GM23338 (cell line): ENCODE measurements at regions not wholly inside any gene's neighbourhood (a gene's known extent, or its start where the extent isn't known, plus 50 kb on each side); places are given as distances from the start of the nearest gene placed in this dataset.

Experiments used
- ATAC-seq: fragments of 200-7000 bp; cut with Tn5 transposase; 3 replicates; pipeline ENCODE4 v1.9.1; 2020
- DNase-seq: peaks from one replicate; pipeline ENCODE4 v3.0.0-alpha.2; 2015; ENCODE audit warnings: low spot score
- H2AFZ ChIP-seq: fragments of 200-600 bp; sonication (generic); 2 replicates; pipeline ENCODE4 v1.8.0; 2016; ENCODE audit warnings: antibody characterized with exemption, mild to moderate bottlenecking, moderate library complexity
- H3F3A ChIP-seq: fragments of 200-600 bp; sonication (generic); replicated peaks from 2 replicates; pipeline ENCODE4 v1.8.0; 2017; ENCODE audit warnings: antibody characterized with exemption, mixed run types, low read depth
- H3K27ac ChIP-seq: fragments of 200-600 bp; sonication (generic); 2 replicates; pipeline ENCODE4 v1.6.1; 2016; ENCODE audit warnings: low read depth
- H3K27me3 ChIP-seq: fragments of 200-600 bp; sonication (generic); 2 replicates; pipeline ENCODE4 v1.8.0; 2016; ENCODE audit warnings: mild to moderate bottlenecking, mixed run types, moderate library complexity; ENCODE audit not compliant: insufficient read depth
- H3K36me3 ChIP-seq: fragments of 200-600 bp; sonication (generic); 2 replicates; pipeline ENCODE4 v1.8.0; 2016; ENCODE audit warnings: mild to moderate bottlenecking; ENCODE audit not compliant: insufficient read depth
- H3K4me1 ChIP-seq: fragments of 200-600 bp; sonication (generic); 2 replicates; pipeline ENCODE4 v1.8.0; 2016; ENCODE audit warnings: mild to moderate bottlenecking, moderate library complexity; ENCODE audit not compliant: insufficient read depth
- H3K4me2 ChIP-seq: fragments of 200-600 bp; sonication (generic); 2 replicates; pipeline ENCODE4 v1.7.1; 2017; ENCODE audit warnings: mixed run types
- H3K4me3 ChIP-seq: fragments of 200-600 bp; sonication (generic); 2 replicates; pipeline ENCODE4 v1.6.1; 2016; ENCODE audit warnings: mixed run types
- H3K79me2 ChIP-seq: fragments of 200-600 bp; sonication (generic); replicated peaks from 2 replicates; pipeline ENCODE4 v1.8.0; 2017; ENCODE audit warnings: mild to moderate bottlenecking; ENCODE audit not compliant: insufficient read depth
- H3K9me2 ChIP-seq: fragments of 200-600 bp; sonication (generic); 2 replicates; pipeline ENCODE4 v1.8.0; 2017; ENCODE audit not compliant: insufficient read depth
- H4K20me1 ChIP-seq: fragments of 200-600 bp; sonication (generic); replicated peaks from 2 replicates; pipeline ENCODE4 v1.8.0; 2017; ENCODE audit warnings: mild to moderate bottlenecking; ENCODE audit not compliant: insufficient read depth
- H3K27ac Mint-ChIP-seq: 2 replicates; pipeline ENCODE4 v1.8.0; 2020; ENCODE audit warnings: inconsistent platforms, mild to moderate bottlenecking, moderate library complexity, mixed read lengths
- H3K27me3 Mint-ChIP-seq: 3 replicates; pipeline ENCODE4 v1.8.0; 2022; ENCODE audit warnings: low read depth, mild to moderate bottlenecking, moderate library complexity, mixed read lengths, inconsistent platforms; ENCODE audit not compliant: insufficient read depth, poor library complexity
- H3K36me3 Mint-ChIP-seq: 3 replicates; pipeline ENCODE4 v1.8.0; 2021; ENCODE audit warnings: low read depth, mild to moderate bottlenecking, inconsistent platforms, moderate library complexity, mixed read lengths
- H3K4me1 Mint-ChIP-seq: 3 replicates; pipeline ENCODE4 v1.8.0; 2020; ENCODE audit warnings: mild to moderate bottlenecking, inconsistent platforms, mixed read lengths
- H3K4me3 Mint-ChIP-seq: 3 replicates; pipeline ENCODE4 v1.8.0; 2021; ENCODE audit warnings: moderate library complexity, mild to moderate bottlenecking, inconsistent platforms, mixed read lengths
- H3K9me3 Mint-ChIP-seq: 3 replicates; pipeline ENCODE4 v1.8.0; 2020; ENCODE audit warnings: moderate library complexity, mild to moderate bottlenecking, inconsistent platforms, mixed read lengths
- EZH2phosphoT487 ChIP-seq: fragments of 200-600 bp; sonication (generic); IDR thresholded peaks from one replicate; pipeline ENCODE4 v1.8.1; 2018; ENCODE audit warnings: antibody characterized with exemption; ENCODE audit not compliant: unreplicated experiment
- JUNB ChIP-seq: IDR thresholded peaks from one replicate; pipeline ENCODE4 v1.6.1; 2016; ENCODE audit warnings: antibody characterized with exemption; ENCODE audit not compliant: unreplicated experiment
- NANOG ChIP-seq: IDR thresholded peaks from 2 replicates; pipeline ENCODE4 v1.6.1; 2016; ENCODE audit warnings: antibody characterized with exemption, borderline replicate concordance
- POLR2AphosphoS5 ChIP-seq: IDR thresholded peaks from 2 replicates; pipeline ENCODE4 v1.6.1; 2016; ENCODE audit warnings: antibody characterized with exemption, low read depth
- STAT1 ChIP-seq: IDR thresholded peaks from one replicate; pipeline ENCODE4 v1.6.1; 2016; ENCODE audit warnings: antibody characterized with exemption; ENCODE audit not compliant: unreplicated experiment
- TF ChIP-seq, protein P1 (sequence below): IDR thresholded peaks from one replicate; pipeline ENCODE4 v1.6.1; 2018; ENCODE audit warnings: antibody characterized with exemption; ENCODE audit not compliant: unreplicated experiment
- TF ChIP-seq, protein P2 (sequence below), 2 experiments: fragments of 200-600 bp in 1 of 2; sonication (generic) in 1 of 2; conservative IDR thresholded peaks; 2 replicates each; pipeline versions ENCODE4 v1.5.1 to v1.6.1; 2016 to 2017; ENCODE audit warnings: antibody characterized with exemption in 2 of 2, low read depth in 2 of 2, mild to moderate bottlenecking in 2 of 2, moderate library complexity in 1 of 2
- TF ChIP-seq, protein P3 (sequence below): IDR thresholded peaks from 2 replicates; pipeline ENCODE4 v1.6.1; 2016; ENCODE audit warnings: antibody characterized with exemption

DNA sequence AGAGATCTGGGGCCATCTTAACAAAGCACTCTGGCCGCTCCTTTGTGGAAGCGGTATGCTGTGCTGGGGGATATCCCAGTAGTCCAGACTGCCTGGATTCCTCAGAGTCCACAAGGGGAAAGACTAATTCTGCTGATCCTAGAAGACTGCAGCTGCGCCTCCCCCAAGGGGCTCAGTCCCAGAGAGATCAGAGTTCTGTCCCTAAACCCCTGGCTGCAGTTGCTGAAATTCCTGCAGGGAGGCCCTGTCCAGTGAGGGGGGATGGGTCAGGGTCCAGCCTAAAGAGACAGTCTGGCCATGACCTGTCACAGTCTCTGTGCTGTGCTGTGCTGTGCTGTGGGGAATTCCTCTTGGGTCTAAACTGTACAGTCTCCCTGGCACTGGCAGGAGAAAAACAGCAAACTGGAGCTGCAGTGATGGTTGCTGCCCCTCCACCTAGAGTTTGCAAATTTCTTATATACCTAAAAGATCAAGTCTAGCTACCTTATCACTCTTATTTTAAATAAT, 575.1 kb upstream of the UBE2E2 start (continued):
- TF ChIP-seq JUNB, result no peak
- TF ChIP-seq STAT1, result no peak
- TF ChIP-seq, protein P1, sequence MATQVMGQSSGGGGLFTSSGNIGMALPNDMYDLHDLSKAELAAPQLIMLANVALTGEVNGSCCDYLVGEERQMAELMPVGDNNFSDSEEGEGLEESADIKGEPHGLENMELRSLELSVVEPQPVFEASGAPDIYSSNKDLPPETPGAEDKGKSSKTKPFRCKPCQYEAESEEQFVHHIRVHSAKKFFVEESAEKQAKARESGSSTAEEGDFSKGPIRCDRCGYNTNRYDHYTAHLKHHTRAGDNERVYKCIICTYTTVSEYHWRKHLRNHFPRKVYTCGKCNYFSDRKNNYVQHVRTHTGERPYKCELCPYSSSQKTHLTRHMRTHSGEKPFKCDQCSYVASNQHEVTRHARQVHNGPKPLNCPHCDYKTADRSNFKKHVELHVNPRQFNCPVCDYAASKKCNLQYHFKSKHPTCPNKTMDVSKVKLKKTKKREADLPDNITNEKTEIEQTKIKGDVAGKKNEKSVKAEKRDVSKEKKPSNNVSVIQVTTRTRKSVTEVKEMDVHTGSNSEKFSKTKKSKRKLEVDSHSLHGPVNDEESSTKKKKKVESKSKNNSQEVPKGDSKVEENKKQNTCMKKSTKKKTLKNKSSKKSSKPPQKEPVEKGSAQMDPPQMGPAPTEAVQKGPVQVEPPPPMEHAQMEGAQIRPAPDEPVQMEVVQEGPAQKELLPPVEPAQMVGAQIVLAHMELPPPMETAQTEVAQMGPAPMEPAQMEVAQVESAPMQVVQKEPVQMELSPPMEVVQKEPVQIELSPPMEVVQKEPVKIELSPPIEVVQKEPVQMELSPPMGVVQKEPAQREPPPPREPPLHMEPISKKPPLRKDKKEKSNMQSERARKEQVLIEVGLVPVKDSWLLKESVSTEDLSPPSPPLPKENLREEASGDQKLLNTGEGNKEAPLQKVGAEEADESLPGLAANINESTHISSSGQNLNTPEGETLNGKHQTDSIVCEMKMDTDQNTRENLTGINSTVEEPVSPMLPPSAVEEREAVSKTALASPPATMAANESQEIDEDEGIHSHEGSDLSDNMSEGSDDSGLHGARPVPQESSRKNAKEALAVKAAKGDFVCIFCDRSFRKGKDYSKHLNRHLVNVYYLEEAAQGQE, result no peak
- TF ChIP-seq, protein P2, sequence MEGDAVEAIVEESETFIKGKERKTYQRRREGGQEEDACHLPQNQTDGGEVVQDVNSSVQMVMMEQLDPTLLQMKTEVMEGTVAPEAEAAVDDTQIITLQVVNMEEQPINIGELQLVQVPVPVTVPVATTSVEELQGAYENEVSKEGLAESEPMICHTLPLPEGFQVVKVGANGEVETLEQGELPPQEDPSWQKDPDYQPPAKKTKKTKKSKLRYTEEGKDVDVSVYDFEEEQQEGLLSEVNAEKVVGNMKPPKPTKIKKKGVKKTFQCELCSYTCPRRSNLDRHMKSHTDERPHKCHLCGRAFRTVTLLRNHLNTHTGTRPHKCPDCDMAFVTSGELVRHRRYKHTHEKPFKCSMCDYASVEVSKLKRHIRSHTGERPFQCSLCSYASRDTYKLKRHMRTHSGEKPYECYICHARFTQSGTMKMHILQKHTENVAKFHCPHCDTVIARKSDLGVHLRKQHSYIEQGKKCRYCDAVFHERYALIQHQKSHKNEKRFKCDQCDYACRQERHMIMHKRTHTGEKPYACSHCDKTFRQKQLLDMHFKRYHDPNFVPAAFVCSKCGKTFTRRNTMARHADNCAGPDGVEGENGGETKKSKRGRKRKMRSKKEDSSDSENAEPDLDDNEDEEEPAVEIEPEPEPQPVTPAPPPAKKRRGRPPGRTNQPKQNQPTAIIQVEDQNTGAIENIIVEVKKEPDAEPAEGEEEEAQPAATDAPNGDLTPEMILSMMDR (conservative IDR thresholded peaks at IDR 0.05; ENCODE audit: low read depth in 2 of 2), result no peak

DNA sequence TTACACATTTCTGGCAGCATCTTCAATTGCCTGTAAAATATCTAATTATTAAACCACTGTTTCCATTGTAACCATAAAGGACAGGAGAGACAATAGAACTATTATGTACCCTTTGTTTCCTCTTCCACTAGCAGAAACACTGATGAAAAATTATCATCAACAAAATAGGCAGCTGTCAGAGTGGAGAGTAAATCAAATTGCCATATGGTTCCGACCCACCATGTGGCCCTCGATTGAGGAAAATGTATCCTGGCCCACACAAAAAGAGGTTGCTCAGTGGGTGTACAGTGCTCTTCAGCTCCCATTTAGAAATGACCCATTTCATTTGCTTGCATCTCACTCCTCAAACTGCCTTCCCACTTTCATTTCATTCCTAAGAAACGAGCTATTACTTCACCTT, 570.6 kb upstream of the UBE2E2 start:
- Histone ChIP-seq H3F3A (no peaks in the 10 kb centered on the region), H3K27ac (no peak overlapping the region), H2AFZ (no peak overlapping the region), H3K4me3 (no peak overlapping the region), H3K4me2 (no peak overlapping the region), H3K9me2 (0 out of 2 replicates have a peak, but pooled peaks cover 2% of the 10 kb centered on the region), H3K4me1 (peaks cover 12% of the 10 kb centered on the region), H3K27me3 (no peaks in the 10 kb centered on the region), H4K20me1 (no peaks in the 10 kb centered on the region), H3K36me3 (no peaks in the 10 kb centered on the region), H3K79me2 (no peaks in the 10 kb centered on the region)
- DNase-seq (no peak), ATAC-seq (no peak)
- H3K9me3 Mint-ChIP-seq, result no peaks in the 10 kb centered on the region
- TF ChIP-seq EZH2phosphoT487 (no peak), POLR2AphosphoS5 (no peak), NANOG (no peak)
- peaks cover 18% of the 10 kb centered on the region; the same call in 2 of the 3 replicates for H3K4me1 Mint-ChIP-seq
- H3K36me3 Mint-ChIP-seq, result no peaks in the 10 kb centered on the region
- H3K4me3 Mint-ChIP-seq, result no peak overlapping the region
- no peak overlapping the region for H3K27ac Mint-ChIP-seq
- no peaks in the 10 kb centered on the region for H3K27me3 Mint-ChIP-seq

DNA sequence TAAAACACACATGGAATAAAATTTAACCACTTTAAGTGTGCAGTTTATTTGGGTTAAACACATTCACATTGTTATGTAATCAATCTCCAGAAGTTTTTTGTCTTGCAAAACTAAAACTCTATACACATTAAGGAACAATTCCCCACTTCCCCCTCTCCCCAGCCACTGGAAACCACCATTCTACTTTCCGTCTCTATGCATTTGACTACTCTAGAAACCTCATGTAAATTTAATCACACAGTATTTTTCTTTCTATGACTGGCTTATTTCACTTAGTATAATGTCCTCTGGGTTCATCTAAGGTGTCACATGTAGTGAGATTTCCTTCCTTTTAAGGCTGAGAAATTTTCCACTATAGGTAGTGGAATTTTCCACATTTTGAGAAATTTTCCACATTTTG, 568.7 kb upstream of the UBE2E2 start:
- Mint-ChIP-seq H3K36me3 (no peaks in the 10 kb centered on the region), H3K27ac (no peak overlapping the region), H3K9me3 (peaks cover 4% of the 10 kb centered on the region; the same call in 2 of the 3 replicates), H3K4me1 (peaks cover 18% of the 10 kb centered on the region; the same call in 2 of the 3 replicates), H3K4me3 (no peak overlapping the region), H3K27me3 (no peaks in the 10 kb centered on the region)
- no peak overlapping the region for H3K27ac ChIP-seq
- no peak for DNase-seq
- no peaks in the 10 kb centered on the region for H3K27me3 ChIP-seq
- H3K79me2 ChIP-seq, result no peaks in the 10 kb centered on the region
- ATAC-seq, result no peak; the same call in 2 of the 3 replicates
- no peaks in the 10 kb centered on the region for H3F3A ChIP-seq
- TF ChIP-seq, protein P3, sequence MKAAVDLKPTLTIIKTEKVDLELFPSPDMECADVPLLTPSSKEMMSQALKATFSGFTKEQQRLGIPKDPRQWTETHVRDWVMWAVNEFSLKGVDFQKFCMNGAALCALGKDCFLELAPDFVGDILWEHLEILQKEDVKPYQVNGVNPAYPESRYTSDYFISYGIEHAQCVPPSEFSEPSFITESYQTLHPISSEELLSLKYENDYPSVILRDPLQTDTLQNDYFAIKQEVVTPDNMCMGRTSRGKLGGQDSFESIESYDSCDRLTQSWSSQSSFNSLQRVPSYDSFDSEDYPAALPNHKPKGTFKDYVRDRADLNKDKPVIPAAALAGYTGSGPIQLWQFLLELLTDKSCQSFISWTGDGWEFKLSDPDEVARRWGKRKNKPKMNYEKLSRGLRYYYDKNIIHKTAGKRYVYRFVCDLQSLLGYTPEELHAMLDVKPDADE, result no peak
- no peaks in the 10 kb centered on the region for H3K36me3 ChIP-seq
- H3K4me2 ChIP-seq, result no peak overlapping the region
- H3K4me3 ChIP-seq, result no peak overlapping the region
- H4K20me1 ChIP-seq, result no peaks in the 10 kb centered on the region
- H3K4me1 ChIP-seq, result peaks cover 12% of the 10 kb centered on the region
- no peak overlapping the region for H2AFZ ChIP-seq
- 0 out of 2 replicates have a peak, but pooled peaks cover 2% of the 10 kb centered on the region for H3K9me2 ChIP-seq
